CD4-positive, alpha-beta T cell treated with Interferon alpha-2 for 1 hour (primary cell): ENCODE measurements at regions not wholly inside any gene's neighbourhood (a gene's known extent, or its start where the extent isn't known, plus 50 kb on each side); places are given as distances from the start of the nearest gene placed in this dataset.
A peak's percentile ranks its signal among the peaks of the same experiment; 100 is the strongest.
"Not testable (repeated sequence)": the region's sequence is repeated elsewhere in the genome, so short reads cannot be mapped to it uniquely, and the experiment has no call there.

Experiments used
- DNase-seq, 2 donors: peaks; one replicate each; pipeline ENCODE4 v3.0.0-alpha.2; 2020 to 2022

DNA sequence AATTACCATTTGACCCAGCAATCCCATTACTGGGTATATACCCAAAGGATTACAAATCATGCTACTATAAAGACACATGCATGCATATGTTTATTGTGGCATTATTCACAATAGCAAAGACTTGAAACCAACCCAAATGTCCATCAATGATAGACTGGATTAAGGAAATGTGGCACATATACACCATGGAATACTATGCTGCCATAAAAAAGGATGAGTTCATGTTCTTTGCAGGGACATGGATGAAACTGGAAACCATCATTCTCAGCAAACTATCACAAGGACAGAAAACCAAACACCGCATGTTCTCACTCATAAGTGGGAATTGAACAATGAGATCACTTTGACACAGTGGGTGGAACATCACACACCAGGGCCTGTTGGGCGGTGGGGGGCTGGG lies 83.9 kb upstream of the MAP3K1 start:
- DNase-seq = not testable (repeated sequence)

DNA sequence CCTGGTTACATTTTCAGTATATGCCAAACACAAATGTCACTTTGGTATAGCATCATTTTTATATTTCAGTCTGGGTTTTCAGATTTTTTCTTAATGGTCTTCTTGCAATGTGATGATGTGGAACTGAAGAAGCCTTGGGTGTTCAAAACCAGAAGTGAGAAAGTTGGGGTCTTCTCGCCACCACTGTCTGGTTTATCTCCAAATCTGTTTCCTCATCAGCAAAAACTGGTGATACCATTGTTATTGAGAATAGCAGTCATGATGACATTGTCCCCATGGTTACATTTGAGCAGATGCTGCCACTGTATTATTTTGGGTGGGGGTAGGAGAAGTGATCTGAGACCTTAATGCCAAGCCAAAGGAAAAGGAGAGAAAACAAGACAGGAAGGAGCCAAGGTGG lies 85.9 kb upstream of the MAP3K1 start:
- DNase-seq = peak in 1 of 2 donors; percentile 38

DNA sequence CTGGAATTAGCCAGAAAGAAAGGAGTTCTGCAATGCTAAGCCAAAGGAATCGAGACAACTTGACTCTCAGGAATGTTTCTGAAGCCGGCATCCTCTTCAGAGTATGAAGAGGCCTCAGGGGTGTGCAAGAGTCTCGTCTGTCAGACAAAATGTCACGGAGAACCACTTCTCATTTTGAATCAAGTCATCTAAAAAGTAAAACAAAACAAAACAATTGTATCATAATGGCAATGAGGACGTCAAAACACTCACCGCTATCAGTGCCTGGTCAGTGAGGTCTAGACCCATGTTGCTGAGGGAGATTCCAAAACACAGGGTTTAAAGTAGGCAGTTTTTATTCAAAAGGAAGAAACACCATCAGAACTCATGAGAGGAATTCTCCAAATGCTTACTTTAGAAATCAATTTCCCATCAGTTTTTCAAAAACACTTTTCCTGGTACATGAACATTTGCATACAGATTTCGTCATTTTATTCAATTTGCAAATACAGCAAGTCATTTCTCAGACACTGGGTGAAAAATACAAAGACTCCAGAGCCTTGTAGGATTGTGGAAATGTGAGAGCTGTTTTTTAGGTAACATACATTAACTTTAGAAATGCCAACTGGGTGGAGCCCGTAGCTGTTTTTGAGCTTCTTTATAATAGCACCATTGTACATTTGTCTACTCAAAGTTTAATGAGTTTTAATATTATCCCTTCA lies 89.5 kb upstream of the MAP3K1 start:
- no peak for DNase-seq

DNA sequence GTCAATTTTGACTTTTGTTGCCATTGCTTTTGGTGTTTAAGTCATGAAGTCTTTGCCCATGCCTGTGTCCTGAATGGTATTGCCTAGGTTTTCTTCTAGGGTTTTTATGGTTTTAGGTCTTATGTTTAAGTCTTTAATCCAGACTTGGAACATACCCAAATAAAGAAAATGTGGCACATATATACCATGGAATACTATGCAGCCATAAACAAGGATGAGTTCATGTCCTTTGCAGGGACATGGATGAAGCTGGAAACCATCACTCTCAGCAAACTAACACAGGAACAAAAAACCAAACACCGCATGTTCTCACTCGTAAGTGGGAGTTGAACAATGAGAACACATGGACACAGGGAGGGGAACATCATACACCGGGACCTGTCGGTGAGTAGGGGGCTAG lies 90.5 kb upstream of the MAP3K1 start:
- DNase-seq = not testable (repeated sequence)

DNA sequence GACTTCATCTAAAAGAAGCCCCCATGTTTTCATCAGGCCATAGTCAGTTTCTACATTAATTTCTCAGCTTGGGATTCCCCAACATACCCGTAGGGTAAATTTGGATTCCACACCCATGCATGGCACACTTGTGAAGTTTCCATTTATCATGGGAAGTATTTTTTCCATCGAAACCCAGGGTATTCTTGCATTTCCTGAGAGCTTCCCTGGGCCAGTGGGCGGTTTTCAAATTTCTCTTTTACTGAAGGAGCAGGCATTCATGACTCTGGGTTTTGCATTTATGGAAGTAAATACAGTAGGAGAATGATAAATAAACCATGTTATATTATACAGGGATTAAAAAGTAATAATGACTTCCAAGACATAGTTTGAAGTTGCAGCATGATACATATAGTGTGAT lies 93.0 kb upstream of the MAP3K1 start:
- no peak for DNase-seq

DNA sequence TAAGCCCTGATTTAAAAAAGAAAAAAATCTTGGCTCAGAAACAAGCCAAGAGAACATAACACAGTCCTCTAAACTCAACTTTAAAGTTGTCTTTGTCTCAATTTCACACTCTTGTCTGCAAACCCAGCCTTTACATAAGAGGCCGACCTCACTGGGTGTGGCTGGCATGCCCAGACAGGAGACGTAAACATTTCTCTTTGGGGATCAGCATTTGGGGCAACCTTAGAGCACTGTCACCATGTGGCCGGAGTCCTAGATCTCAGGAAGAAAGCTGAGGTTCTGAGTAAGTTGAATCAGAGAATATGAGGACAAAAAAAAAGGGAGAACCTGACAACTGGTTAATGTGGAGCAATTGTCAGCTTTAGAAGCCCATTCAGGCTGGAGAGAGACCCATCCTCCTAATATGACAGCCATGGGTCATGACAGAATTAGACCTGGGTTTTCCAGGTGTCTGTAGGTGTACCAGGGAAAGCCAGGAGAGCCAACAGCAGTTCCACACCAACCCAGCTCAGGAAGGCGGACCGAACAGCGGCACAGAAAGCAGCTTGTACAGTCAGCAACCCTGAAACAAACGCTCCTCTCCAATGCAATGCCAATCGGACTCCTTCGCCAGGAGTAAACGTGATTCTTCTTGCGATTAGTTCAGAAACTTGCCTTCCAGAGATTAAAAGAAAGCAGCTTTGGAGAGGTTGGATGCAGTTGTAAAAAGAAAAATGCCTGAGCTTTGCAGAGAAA lies 97.9 kb upstream of the MAP3K1 start:
- no peak for DNase-seq

DNA sequence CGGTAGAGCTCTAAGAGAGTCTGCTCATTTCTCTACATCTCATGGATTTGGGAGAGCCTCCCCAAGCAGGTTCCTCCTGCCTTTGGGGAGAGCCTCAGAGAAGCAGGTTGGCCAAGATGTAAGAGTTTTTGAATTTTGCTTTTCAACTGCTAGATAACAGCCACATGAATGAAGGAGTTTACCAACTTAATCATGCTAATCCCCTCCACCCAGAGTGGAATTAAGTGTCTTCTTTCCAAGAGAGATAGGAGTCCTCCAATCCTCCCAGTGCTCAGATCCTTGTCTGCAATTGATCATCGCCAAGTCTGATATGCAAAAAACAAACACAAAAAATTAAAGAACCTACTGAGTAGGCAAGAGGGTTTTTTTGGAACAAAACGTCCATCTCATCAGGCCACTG lies 99.4 kb upstream of the MAP3K1 start:
- no peak for DNase-seq

DNA sequence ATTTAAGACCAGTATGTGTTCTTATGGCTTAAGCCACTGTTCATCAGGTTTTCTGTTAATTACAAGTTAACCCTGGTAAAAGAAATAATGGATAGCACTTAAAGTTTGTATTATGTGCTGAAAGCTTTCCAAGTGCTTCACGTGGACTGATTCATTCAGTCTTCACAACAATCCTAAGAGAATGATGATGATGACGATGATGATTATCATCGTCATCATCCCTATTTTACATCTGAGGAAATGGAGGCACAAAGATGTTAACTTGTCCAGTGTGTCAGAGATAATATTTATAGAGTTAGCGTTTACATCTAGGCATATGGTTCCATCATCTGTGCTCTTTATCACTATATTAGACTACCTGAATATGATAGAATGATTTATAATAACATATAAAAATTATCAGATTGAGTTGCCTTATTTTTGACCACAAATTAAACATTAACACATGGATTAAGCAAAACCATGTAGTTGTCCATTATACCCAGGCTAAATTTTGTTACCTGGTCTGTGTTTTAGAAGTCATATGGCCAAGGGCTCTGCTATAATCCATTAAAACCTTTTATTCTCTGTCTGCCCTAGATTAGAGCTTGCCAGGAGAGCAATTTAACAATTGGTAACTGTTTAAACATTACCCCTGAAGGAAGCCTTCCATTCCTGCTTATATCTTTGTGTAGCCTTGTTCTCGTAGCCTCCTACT lies 102.3 kb upstream of the MAP3K1 start:
- DNase-seq = no peak

DNA sequence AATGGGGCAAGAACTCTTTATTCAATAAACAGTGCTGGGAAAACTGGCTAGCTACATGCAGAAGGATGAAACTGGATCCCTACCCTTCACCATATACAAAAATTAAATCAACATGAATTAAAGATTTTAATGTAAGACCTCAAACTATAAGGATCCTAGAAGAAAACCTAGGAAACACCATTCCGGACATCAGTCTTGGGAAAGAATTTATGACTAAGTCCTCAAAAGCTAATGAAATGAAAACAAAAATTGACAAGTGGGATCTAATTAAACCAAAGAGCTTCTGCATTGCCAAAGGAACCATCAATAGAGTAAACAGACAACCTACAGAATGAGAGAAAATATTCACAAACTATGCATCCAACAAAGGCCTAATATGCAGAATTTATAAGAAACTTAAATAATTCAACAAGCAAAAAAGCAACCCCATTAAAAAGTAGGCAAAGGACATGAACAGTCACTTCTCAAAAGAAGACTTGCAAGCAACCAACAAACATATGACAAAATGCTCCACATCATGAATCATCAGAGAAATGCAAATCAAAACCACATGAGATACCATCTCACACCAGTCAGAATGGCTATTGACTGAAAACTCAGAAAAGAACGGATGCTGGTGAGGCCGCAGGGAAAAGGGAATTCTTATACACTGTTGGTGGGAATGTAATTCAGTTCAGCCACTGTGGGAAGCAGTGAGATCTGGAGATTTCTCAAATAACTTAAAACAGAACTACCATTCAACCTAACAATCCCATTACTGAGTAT lies 104.3 kb upstream of the MAP3K1 start:
- peak in 1 of 2 donors; percentile 29 for DNase-seq

DNA sequence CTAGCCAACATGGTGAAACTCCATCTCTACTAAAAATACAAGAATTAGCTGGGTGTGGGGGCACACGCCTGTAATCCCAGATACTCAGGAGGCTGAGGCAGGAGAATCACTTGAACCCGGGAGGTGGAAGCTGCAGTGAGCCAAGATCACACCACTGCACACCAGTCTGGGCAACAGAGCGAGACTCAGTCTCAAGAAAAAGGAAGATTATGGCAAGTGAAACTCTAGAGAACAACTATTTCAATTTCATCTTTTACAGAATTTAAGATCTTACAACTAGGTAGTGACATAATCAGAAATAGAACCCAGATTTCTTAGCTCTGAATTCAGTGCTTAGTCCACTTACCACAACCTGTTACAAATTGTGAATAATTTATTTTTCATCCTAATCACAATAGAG lies 108.8 kb upstream of the MAP3K1 start:
- no peak for DNase-seq

DNA sequence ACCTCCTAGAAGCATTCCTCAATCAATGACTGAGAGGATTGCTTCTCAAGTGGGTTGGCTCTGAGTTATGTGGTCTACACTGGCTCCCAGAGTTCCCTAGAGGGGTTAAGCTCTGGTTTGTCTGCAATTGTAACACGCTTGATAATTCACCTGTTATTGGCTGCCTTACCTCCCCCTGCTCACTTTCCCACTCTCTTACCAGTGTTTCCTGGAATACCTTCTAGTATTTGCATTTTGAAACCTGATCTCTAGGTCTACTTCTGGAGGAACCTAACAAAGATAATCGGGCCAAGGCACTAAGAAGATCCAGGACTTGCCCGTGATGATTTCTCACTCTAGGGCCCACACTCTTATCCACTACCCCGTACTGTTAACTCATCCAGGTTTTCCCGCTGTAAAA lies 110.1 kb upstream of the MAP3K1 start:
- DNase-seq = no peak

DNA sequence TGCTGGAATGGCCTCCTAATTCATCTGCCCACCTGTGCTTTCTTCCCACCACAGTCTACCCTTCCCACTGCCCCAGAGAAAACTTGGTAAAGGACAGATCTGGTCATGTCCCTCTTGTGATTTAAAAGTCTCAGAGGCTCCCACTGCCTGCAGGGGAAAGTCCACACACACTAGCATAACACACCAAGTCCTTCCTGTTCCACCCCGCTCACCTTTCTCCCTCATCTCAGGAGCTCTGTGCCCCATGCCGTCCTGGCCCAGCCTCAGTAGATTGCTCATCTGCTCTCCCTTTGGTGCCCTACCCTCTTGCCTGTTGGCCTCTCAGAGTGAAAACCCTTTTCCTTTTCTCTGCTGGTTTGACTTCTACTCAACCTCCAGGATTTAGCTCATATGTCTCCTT lies 111.4 kb upstream of the MAP3K1 start:
- DNase-seq = no peak

DNA sequence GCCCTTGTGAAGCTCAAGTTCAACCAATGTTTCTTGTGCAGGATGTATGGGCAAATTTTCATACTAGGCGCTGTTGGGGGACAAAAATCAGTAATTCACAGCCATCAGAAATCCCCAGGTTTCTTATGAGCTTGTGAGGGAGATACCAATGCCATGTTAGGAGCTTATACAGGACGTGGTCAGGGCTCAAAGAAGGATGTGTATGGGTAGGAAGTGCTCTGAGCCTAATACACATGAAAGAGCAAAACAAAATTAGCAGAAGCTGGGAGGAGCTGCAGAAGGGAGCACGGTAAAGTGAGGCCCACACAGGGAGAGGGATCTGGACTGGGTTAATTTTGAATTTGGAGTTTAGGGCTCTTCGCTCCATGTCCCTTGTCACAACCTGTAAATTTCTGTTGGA lies 114.6 kb upstream of the MAP3K1 start:
- peak in 1 of 2 donors; percentile 37 for DNase-seq

DNA sequence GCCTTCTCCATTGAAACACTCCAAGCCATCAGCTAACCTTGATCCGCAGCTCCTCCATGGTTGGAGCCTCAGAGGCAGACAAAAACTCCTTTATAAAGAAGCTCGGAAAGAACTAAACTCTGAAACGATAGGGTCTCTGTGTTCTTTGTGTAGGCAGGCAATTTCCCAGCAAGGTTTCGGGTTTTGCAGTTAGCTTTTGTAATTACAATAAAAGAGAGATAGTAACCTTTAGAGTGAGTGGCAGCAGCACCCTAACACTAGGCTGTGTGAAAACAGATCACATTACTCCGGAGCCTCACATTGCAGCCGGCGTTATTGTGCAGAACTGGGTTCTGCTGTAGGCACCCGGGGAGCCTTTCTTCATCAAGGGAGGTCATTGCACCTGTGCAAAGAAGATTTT lies 115.8 kb upstream of the MAP3K1 start:
- no peak for DNase-seq

DNA sequence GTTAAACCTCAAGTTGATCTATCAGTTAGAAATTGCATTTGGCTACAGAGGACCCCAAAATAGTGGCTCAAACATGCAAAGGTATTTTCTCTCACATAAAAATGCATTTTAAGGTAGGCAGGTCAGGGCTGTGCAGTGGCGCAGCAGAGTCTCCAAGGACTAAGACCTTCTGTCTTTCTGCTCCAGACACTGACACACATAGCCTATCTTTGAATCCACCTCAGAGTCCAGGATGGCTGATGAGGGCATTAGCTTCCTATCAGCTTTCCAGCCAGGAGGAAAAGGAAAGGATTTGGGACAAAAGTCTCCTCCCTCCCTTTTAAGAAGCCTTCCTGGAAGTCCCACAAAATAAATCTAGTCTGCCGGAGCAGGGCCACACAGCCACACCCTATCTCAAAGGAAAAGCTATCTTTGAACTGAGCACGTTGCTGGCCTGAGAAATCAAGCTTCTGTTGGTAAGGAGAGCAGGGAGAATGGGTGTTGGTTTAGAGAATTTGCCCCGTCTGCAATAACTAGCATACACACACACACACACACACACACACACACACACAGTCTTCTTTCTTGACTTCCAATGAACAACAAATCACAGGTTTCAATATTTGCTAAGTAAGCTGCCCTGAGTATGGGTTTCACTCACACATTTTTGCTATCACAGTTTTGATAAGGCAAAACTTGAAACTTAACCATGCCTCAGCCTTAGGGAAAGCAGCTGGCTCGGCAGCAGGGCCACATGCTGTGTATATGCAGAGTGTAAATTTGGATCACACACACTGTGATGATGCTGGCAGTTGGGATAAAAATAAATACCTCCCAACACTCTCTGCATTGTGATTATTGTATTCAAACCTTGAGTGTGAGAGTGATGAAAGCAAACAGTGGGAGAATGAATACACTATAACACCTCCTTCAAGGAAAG lies 116.6 kb upstream of the MAP3K1 start:
- peak in 1 of 2 donors; percentile 32 for DNase-seq

DNA sequence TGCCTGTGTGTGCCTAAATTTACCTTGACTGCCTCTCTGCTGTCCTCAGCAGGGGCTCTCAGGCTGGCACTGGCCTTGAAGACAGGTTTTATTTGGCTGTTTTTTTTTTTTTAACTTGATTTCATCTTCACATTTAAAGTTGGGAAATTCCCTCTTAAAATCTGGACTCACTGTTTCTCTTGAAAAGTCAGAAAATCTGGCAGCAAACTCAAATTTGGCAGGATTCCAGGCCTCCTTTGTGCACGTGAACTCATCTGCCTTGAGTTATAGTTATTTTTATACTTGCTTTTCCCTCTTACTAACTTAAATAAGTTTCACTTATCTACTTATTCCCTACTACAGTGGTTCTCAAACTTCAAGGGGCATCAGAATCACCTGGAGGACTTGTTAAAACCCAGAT lies 118.4 kb upstream of the MAP3K1 start:
- peak in 1 of 2 donors; percentile 60 for DNase-seq

DNA sequence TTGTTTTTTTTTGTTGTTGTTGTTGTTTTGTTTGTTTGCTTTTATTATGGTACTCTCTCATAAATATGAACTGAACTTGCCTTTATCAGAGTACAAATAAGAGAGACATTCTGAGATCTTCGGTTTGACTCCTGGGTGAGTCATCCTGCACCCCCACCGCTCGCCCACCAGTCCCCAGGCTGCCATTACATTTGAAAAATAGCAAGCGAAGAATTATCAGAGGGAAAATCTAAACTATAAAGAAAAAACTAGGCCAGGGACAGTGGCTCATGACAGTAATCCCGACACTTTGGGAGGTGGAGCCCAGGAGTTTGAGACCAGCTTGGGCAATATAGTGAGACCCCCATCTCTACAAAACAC lies 122.1 kb upstream of the MAP3K1 start:
- no peak for DNase-seq

DNA sequence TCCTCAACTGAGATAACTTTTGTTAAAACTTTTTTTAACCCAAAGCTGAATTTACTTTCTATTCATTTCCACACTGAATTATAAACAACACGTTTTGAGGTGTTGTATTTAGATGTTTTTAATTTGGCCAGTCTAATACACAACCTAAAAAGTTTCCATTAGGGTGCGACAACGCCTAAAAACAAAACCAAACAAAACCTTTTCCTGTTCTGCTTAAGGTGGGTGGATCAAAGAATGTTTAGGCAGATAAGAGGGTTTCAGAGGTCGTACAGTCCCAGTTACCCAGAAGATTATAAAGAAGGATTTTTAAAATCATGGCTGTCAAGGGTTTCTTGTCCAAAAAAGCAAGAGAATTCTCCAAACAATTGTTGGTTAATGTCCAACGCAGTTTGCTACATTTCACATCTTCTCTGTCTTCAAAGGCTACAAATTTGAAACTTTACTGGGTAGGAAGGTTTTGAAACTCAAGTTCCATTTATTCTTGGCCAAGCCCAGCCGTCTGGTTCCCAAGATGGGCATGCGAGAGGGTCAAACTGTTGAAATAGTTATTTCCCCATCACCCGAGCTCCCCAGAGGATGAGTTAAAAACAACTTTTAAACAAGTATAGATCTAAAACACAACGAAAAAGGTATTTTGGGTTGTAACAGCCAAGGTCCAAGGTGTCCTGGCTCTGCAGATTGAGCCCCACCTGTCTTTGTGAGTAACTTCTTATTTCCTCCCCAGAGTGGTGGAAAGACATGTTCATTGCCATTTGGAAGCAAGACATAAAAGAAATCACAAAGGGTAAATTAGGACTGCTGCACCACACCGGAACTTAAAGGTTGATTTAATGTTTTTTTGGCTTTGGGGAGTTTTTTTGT lies 122.8 kb upstream of the MAP3K1 start:
- peak in 1 of 2 donors; percentile 57 for DNase-seq

DNA sequence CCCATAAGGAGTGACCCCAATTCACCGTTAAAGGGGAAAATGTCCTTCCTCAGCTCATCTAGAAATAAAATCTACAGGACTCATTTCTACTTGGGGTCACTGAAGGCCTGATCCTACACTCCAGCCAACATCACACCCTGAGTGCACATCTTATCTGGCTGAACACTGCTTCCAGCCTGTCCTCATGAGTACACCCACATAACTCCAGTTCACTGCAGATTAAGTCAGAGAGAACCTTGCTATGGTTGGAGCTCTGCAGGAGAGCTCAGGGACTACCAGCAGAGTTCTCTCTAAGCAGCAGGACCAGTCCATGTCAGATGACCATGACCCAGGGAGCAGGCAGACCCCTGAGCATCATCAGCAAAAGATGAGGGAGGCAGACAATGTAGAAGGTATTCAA lies 126.9 kb upstream of the MAP3K1 start:
- no peak for DNase-seq

DNA sequence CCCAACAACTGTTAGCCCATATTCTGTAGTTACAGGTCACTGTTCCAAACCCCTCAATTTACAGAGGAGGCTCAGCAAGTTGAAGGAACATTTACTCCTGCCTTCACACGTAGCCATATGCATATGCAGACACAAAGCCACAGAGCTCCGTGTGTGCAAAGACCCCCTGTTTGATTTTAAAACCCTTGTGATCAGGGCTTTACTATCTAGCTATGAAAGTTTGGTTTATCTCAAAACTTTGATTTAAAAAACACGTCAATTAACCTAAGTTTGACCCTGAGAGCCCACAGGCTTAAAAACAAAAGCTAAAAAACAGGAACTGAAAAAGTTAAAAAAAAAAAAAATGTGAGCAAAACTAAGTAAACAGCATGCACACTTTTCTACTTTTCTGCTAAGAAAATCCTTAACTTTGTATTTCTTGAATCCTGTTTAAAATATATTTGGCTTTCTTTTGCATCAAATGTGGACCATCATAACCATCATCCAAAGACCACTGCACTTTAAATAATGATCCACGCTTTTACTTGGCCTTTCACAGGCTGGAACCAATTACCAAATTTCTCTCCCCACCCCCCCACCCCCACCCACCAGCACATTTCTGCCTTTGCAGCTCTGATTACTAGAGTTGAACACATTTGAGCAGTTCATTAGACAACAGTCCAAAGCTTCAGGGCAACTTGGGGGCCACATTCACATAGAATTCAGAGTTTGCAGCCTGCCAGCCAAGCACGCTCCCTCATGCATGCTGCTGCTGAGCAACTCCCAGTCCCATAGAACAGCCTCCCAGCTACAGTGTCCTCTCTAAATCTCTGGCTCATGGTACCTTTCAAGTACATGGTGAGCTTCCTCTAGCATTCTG lies 128.8 kb upstream of the MAP3K1 start:
- no peak for DNase-seq
